Chondrocyte (in vitro differentiated cells): ENCODE measurements at regions not wholly inside any gene's neighbourhood (a gene's known extent, or its start where the extent isn't known, plus 50 kb on each side); places are given as distances from the start of the nearest gene placed in this dataset.

Experiments used
- DNase-seq: peaks from one replicate; pipeline ENCODE4 v3.0.0; 2021; ENCODE audit warnings: mixed read lengths, low spot score
- H3K27ac Mint-ChIP-seq: one replicate; pipeline ENCODE4 v1.8.0; 2021; ENCODE audit warnings: mild to moderate bottlenecking, moderate library complexity, mixed read lengths; ENCODE audit not compliant: unreplicated experiment
- H3K27me3 Mint-ChIP-seq: 2 replicates; pipeline ENCODE4 v1.8.0; 2021; ENCODE audit warnings: low read depth, mixed read lengths
- H3K36me3 Mint-ChIP-seq: 2 replicates; pipeline ENCODE4 v1.8.0; 2021; ENCODE audit warnings: low read depth, mixed read lengths
- H3K4me1 Mint-ChIP-seq: 2 replicates; pipeline ENCODE4 v1.8.0; 2021; ENCODE audit warnings: low read depth, mild to moderate bottlenecking, mixed read lengths
- H3K4me3 Mint-ChIP-seq: one replicate; pipeline ENCODE4 v1.8.0; 2021; ENCODE audit warnings: mild to moderate bottlenecking, moderate library complexity, mixed read lengths; ENCODE audit not compliant: unreplicated experiment
- H3K9me3 Mint-ChIP-seq: 2 replicates; pipeline ENCODE4 v1.8.0; 2021; ENCODE audit warnings: low read depth, mixed read lengths
- CTCF ChIP-seq: fragments of 200-600 bp; sonication (generic); IDR thresholded peaks from 2 replicates; pipeline ENCODE4 v1.5.0; 2021; ENCODE audit warnings: antibody characterized with exemption, mild to moderate bottlenecking, moderate library complexity

DNA sequence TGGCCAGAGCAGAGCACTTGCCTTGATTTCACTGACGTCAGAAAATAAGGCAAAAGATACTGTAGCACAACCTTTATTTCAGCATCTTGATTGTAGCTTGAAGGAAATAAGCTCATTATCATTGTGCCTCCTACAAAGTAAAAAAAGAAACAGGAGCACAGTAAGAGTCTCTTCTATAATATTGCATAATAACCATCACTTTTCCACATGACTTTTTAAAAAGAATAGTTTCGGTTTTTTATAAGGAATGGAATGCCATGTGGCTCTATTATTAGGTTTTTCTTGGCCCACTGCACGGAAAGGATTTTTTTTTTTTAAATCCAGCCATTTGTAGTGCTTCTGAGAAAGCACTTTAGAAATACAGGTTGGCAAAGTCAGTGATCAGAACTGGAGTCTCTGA is 655.3 kb downstream of the LRRC70 start:
- H3K36me3 Mint-ChIP-seq: no peaks in the 10 kb centered on the region
- peaks cover 19% of the 10 kb centered on the region for H3K4me1 Mint-ChIP-seq
- no peak for DNase-seq
- peak overlapping the region; percentile 8 for H3K4me3 Mint-ChIP-seq
- H3K27me3 Mint-ChIP-seq: peaks cover 4% of the 10 kb centered on the region
- TF ChIP-seq CTCF: no peak
- H3K27ac Mint-ChIP-seq: no peak overlapping the region
- peaks cover 3% of the 10 kb centered on the region for H3K9me3 Mint-ChIP-seq

DNA sequence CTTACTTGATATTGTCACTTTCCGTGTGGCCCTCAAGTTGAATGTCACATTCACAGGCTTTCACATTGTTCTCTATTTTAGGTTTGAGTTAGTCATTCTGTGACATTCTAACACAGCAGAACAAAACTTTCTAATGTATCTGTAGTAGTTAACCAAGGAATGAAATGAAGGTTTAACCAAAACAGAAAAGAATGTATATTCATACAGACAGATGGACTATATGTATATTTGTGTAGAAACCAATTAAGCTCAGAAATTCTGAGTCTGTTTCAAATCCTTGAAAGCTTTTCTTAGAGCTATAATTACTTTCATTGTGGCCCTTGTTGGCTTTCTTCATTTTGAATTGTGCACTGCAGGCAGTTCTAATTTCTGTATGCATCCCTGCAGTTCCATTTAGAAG is 654.7 kb downstream of the LRRC70 start:
- Mint-ChIP-seq H3K4me1 (peaks cover 19% of the 10 kb centered on the region), H3K27ac (no peak overlapping the region), H3K36me3 (no peaks in the 10 kb centered on the region), H3K4me3 (no peak overlapping the region), H3K27me3 (peaks cover 4% of the 10 kb centered on the region), H3K9me3 (no peaks in the 10 kb centered on the region)
- DNase-seq: no peak
- TF ChIP-seq CTCF: no peak

DNA sequence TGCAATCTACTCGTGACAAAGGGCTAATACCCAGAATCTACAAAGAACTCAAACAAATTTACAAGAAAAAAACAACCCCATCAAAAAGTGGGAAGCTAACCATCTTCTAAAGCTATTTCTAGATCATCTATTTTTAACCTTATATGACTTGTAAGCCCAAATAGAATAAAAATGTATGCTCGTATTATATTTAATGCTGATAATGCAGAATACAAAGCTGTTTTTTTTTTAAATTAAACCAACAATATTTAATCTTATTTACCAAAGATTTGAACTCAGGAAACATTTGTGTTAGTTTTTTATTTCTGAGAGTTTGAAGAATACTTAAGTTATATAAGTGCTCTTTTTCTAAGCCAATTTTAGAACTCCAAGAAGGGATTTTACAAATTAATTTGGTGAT is 652.1 kb downstream of the LRRC70 start:
- Mint-ChIP-seq H3K4me3 (no peak overlapping the region), H3K27ac (no peak overlapping the region), H3K27me3 (peaks cover 7% of the 10 kb centered on the region), H3K36me3 (no peaks in the 10 kb centered on the region), H3K4me1 (peaks cover 19% of the 10 kb centered on the region), H3K9me3 (no peaks in the 10 kb centered on the region)
- TF ChIP-seq CTCF: no peak
- no peak for DNase-seq

- TF ChIP-seq CTCF: no peak
- DNase-seq: no peak
- H3K36me3 Mint-ChIP-seq: no peaks in the 10 kb centered on the region
- peaks cover 2% of the 10 kb centered on the region for H3K4me1 Mint-ChIP-seq
- no peak overlapping the region for H3K4me3 Mint-ChIP-seq
- no peak overlapping the region for H3K27ac Mint-ChIP-seq
- H3K9me3 Mint-ChIP-seq: no peaks in the 10 kb centered on the region
- peaks cover 8% of the 10 kb centered on the region for H3K27me3 Mint-ChIP-seq
These were observed 649.5 kb downstream of the LRRC70 start for GRCh38 chr5:63228154-63228553.

DNA sequence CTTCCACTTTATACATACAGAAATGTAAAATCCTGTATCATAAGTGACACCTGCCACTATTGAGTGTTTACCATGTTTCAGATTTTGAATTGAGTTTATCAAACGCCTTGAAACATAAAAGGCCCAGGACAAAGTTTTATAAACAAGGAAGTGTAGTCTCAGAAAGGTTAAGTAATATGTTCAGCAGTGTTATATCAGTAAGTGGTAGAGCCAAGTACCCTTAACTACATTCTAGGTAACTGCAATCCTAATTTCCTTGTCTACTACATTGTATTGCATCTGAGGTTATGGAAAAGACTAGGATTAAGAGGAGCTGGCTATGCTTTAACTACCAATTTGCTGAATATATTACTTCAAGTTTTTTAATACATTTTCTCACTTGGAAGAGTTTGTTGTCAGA is 641.6 kb downstream of the LRRC70 start:
- no peak for TF ChIP-seq CTCF
- H3K27ac Mint-ChIP-seq: no peak overlapping the region
- no peak for DNase-seq
- H3K4me1 Mint-ChIP-seq: no peaks in the 10 kb centered on the region
- no peak overlapping the region for H3K4me3 Mint-ChIP-seq
- peaks cover 1% of the 10 kb centered on the region for H3K27me3 Mint-ChIP-seq
- H3K36me3 Mint-ChIP-seq: no peaks in the 10 kb centered on the region
- no peaks in the 10 kb centered on the region for H3K9me3 Mint-ChIP-seq
